ENCODE measurements at regions not wholly inside any gene's neighbourhood (a gene's known extent, or its start where the extent isn't known, plus 50 kb on each side); places are given as distances from the start of the nearest gene placed in this dataset.
"Not testable (repeated sequence)": the region's sequence is repeated elsewhere in the genome, so short reads cannot be mapped to it uniquely, and the experiment has no call there.

DNA sequence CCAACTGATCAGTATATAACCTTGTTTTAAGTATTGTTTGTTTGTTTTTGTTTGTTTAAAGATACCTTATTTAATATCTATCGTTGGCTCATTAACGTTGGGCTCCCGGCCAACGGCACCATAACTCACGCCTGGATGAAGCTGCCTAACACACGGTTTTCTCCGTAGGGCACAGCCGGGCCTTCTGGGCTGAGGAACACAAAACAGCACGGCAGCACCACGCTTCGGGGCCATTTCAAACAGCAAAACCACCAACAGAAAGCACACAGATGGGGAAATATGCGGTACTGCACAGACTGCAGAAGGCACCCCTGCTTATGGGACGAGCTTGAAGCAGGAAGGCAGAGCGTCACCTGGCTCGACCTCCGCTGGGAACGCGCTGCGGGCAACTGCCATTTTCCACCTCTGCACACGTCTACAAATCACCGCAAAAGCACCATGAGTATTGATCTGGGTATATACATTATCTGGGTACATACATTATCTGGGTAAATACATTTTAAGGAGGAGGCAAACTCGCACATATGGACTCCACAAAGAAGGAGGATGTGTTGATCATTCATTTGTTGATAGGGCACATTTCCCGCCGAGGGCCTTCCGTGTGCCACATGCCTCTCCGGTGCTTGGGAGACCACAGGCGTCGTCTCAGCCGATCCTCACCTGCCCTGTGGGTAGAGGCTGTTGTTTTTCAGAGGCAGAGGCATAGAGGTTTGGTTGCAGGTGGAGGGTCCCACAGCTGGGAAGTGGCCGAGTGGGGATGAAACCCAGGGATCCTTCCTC, 123.7 kb upstream of the ATP2B2 start:
- no peaks in the 10 kb centered on the region for H3K4me1 Mint-ChIP-seq (ENCODE audit: low read depth)
- H3K36me3 Mint-ChIP-seq: no peaks in the 10 kb centered on the region
- H3K4me3 Mint-ChIP-seq: no peak overlapping the region
- H3K27ac Mint-ChIP-seq: no peak overlapping the region
- peaks cover 4% of the 10 kb centered on the region for H3K27me3 Mint-ChIP-seq
- no peaks in the 10 kb centered on the region for H3K9me3 Mint-ChIP-seq (ENCODE audit: low read depth)

DNA sequence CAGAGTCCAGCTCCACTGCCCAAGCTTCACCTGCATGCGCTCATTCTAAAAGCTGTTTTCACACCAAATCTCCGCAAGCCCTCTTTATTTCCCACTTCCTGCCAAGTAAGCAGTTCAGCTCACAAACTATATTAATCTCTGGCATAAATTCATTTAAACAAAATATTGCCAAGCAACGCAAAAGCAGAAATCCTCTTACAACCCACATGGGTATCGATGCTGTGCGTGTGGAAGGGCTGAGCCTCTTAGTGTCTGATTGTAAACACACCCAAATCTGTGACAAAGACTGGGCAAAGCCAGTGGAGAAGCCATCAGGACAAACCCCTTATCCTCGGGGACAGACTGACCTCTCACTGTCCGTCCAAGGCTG, 124.3 kb upstream of the ATP2B2 start:
- H3K4me1 Mint-ChIP-seq (ENCODE audit: low read depth): no peaks in the 10 kb centered on the region
- H3K27ac Mint-ChIP-seq: no peak overlapping the region
- H3K4me3 Mint-ChIP-seq: no peak overlapping the region
- no peaks in the 10 kb centered on the region for H3K36me3 Mint-ChIP-seq
- H3K9me3 Mint-ChIP-seq (ENCODE audit: low read depth): no peaks in the 10 kb centered on the region
- H3K27me3 Mint-ChIP-seq: peaks cover 4% of the 10 kb centered on the region

DNA sequence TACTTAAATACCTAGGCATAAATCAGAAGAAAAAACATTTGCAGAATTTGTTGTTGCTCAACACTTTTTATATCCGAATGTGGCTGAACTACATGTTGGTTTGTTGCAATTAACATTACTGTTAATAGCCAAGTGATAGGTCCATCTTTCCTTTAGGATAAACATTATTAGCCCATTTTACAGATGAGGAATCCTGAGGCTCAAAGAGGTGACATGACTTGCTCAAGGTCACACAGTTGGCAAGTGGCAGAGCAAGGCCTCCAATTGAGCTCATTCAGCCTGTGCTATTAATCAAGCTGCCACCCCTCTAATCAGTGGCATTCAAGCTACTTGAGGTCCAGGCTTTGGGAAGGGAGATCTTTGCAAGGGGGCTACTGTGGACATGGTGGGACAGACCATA, 125.8 kb upstream of the ATP2B2 start:
- H3K9me3 Mint-ChIP-seq (ENCODE audit: low read depth): no peaks in the 10 kb centered on the region
- H3K27ac Mint-ChIP-seq: no peak overlapping the region
- no peaks in the 10 kb centered on the region for H3K36me3 Mint-ChIP-seq
- H3K4me1 Mint-ChIP-seq (ENCODE audit: low read depth): no peaks in the 10 kb centered on the region
- no peak overlapping the region for H3K4me3 Mint-ChIP-seq
- H3K27me3 Mint-ChIP-seq: peaks cover 4% of the 10 kb centered on the region

DNA sequence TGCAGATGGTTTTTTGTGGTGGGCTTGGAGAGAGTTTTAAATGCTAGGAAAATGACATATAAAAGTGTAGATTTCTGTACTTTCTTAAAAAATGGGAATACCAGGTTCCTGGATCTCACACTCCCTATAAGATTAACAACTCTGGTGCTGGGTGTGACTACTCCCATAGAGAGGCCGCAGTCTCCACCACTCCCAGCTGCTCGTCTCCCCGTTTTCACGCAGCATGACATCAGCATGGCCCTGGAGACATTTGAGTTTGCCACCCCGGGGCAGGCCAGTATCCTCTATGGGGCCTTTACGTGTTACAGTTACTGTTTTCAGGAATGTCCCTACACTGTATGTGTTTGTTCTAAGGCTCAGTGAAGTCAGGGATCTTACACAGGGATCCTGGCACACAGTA, 126.7 kb upstream of the ATP2B2 start:
- Mint-ChIP-seq H3K4me1 (ENCODE audit: low read depth) (no peaks in the 10 kb centered on the region), H3K27ac (no peak overlapping the region), H3K4me3 (no peak overlapping the region), H3K36me3 (no peaks in the 10 kb centered on the region), H3K27me3 (peaks cover 4% of the 10 kb centered on the region), H3K9me3 (ENCODE audit: low read depth) (peaks cover 2% of the 10 kb centered on the region)

DNA sequence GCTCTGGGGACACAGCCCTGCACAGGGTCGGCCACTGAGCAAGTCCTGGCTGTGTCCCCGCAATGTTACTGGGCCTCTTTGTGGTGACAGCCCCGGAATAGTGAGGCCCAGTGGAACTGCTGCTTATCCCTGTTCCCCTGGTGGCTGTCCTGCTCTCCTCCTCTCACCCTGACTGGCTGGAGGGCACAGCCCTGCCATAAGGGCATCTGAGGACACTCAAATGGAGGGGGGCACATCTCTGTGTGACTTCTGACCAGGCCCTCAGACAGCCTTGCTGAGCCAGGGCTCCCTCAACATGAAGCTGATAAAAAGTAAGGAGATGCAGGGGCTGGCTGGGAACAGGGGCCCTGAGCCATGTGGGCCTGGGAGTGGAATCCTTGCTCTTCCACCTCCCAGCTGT, 127.4 kb upstream of the ATP2B2 start:
- peaks cover 4% of the 10 kb centered on the region for H3K27me3 Mint-ChIP-seq
- no peak overlapping the region for H3K4me3 Mint-ChIP-seq
- H3K36me3 Mint-ChIP-seq: no peaks in the 10 kb centered on the region
- no peak overlapping the region for H3K27ac Mint-ChIP-seq
- no peaks in the 10 kb centered on the region for H3K4me1 Mint-ChIP-seq (ENCODE audit: low read depth)
- peaks cover 9% of the 10 kb centered on the region for H3K9me3 Mint-ChIP-seq (ENCODE audit: low read depth)

GRCh38 chr3:10635446-10636076, 130.2 kb upstream of the ATP2B2 start:
- Mint-ChIP-seq H3K9me3 (ENCODE audit: low read depth) (peaks cover 19% of the 10 kb centered on the region), H3K27ac (no peak overlapping the region), H3K4me1 (ENCODE audit: low read depth) (no peaks in the 10 kb centered on the region), H3K4me3 (no peak overlapping the region), H3K27me3 (peaks cover 4% of the 10 kb centered on the region), H3K36me3 (no peaks in the 10 kb centered on the region)

- Mint-ChIP-seq H3K27ac (no peak overlapping the region), H3K4me3 (no peak overlapping the region), H3K27me3 (peaks cover 9% of the 10 kb centered on the region), H3K36me3 (no peaks in the 10 kb centered on the region), H3K4me1 (ENCODE audit: low read depth) (no peaks in the 10 kb centered on the region), H3K9me3 (ENCODE audit: low read depth) (peaks cover 19% of the 10 kb centered on the region)
These were observed 132.0 kb upstream of the ATP2B2 start for GRCh38 chr3:10637342-10637741.

DNA sequence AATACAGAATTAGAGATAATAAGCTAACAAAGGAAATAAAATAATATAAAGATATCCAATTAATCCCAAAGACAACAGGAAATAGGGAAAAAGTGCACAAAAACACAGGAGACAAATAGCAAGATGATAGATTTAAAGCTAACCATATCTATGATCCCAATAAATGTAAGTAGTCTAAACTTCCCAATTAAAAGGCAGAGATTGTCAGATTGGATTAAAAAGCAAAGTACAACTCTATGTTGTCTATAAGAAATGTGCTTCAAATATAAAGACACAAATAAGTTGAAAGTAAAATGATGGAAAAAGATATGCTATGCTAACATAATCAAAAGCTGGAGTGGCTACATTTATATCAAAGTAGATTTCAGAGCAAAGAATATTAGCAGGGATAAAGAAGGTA, 133.1 kb upstream of the ATP2B2 start:
- H3K36me3 Mint-ChIP-seq: no peaks in the 10 kb centered on the region
- H3K27me3 Mint-ChIP-seq: peaks cover 10% of the 10 kb centered on the region
- H3K4me3 Mint-ChIP-seq: no peak overlapping the region
- H3K4me1 Mint-ChIP-seq (ENCODE audit: low read depth): no peaks in the 10 kb centered on the region
- peaks cover 19% of the 10 kb centered on the region for H3K9me3 Mint-ChIP-seq (ENCODE audit: low read depth)
- no peak overlapping the region for H3K27ac Mint-ChIP-seq

DNA sequence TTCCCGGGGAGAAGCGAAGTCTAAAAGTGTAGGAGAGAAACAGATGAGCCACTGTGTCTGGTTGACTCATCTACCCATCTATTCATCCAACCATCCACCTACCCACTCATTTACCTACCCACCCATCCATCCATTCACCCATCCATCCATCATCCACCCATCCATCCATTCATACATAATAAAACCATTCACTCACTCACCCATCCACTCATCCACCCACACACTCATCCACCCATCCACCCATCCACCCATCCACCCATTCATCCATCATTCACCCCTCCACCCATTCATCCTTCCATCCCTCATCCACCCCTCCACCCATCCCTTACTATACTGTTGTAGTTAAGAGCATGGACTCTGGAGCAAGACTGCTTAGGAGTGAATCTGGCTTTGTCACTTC, 136.4 kb upstream of the ATP2B2 start:
- H3K9me3 Mint-ChIP-seq (ENCODE audit: low read depth): peaks cover 19% of the 10 kb centered on the region
- H3K4me1 Mint-ChIP-seq (ENCODE audit: low read depth): no peaks in the 10 kb centered on the region
- H3K4me3 Mint-ChIP-seq: no peak overlapping the region
- H3K27me3 Mint-ChIP-seq: peaks cover 10% of the 10 kb centered on the region
- no peaks in the 10 kb centered on the region for H3K36me3 Mint-ChIP-seq
- no peak overlapping the region for H3K27ac Mint-ChIP-seq

DNA sequence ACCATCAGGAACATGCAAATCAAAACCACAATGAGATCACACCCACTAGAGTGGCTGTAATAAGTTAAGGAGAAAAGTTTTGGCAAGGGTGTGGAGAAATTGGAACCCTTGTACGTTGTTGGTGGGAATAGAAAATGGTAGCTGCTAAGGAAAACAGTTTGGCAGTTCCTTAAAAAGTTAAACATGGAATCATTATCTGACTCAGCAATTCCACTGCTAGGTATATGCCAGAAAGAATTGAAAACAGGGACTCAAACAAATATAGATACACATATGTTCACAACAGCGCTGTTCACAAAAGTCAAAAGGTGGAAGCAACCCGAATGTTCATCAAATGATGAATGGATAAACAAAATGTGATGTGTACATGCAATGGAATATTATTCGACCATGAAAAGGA, 138.8 kb upstream of the ATP2B2 start:
- Mint-ChIP-seq H3K9me3 (ENCODE audit: low read depth) (peaks cover under 1% of the 10 kb centered on the region), H3K27me3 (peaks cover 10% of the 10 kb centered on the region), H3K4me3 (no peak overlapping the region), H3K4me1 (ENCODE audit: low read depth) (no peaks in the 10 kb centered on the region), H3K27ac (no peak overlapping the region), H3K36me3 (no peaks in the 10 kb centered on the region)

GRCh38 chr3:10645800-10646199, 140.4 kb upstream of the ATP2B2 start:
- H3K4me1 Mint-ChIP-seq (ENCODE audit: low read depth): no peaks in the 10 kb centered on the region
- H3K27me3 Mint-ChIP-seq: peaks cover 8% of the 10 kb centered on the region
- no peak overlapping the region for H3K27ac Mint-ChIP-seq
- no peaks in the 10 kb centered on the region for H3K36me3 Mint-ChIP-seq
- no peak overlapping the region for H3K4me3 Mint-ChIP-seq
- no peaks in the 10 kb centered on the region for H3K9me3 Mint-ChIP-seq (ENCODE audit: low read depth)

DNA sequence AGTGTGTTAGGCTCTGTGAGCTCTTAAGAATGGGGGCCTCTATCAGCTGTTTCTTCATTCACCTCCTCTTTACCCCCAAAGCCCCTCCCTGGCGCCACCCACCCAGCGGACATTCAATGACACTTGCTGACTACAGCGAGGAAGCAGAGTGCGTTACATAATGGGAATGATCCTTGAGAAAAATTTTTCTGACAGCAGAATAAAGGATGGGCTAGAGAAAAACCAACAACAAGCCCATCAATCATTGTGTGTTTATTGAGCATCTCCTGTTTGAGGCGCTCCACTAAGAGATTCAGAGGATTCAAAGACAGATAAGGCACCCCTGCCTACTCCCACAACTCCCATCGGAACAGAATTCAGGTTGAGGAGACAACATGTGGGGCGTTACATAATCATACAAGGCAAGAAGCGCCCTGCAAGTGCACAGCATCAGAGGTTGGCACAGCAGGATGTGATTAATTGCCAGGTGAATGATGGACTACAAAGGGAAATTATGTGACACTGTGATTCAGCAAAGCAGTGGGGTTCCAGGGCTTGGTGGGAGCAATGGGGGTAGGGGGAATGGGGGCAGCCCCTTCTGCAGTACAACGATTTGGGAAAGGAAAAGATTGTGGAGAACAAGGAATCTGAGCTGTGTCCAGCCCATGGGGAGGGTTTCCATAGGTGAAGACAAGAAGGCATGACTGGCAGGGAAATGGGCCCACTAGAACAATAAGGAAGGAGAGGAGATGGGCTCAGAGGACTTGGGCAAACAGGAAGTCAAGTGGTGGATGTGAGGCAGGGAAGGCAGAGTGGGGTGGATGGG, 141.3 kb upstream of the ATP2B2 start:
- peaks cover 4% of the 10 kb centered on the region for H3K27me3 Mint-ChIP-seq
- no peaks in the 10 kb centered on the region for H3K4me1 Mint-ChIP-seq (ENCODE audit: low read depth)
- H3K4me3 Mint-ChIP-seq: no peak overlapping the region
- H3K27ac Mint-ChIP-seq: no peak overlapping the region
- H3K36me3 Mint-ChIP-seq: no peaks in the 10 kb centered on the region
- no peaks in the 10 kb centered on the region for H3K9me3 Mint-ChIP-seq (ENCODE audit: low read depth)

DNA sequence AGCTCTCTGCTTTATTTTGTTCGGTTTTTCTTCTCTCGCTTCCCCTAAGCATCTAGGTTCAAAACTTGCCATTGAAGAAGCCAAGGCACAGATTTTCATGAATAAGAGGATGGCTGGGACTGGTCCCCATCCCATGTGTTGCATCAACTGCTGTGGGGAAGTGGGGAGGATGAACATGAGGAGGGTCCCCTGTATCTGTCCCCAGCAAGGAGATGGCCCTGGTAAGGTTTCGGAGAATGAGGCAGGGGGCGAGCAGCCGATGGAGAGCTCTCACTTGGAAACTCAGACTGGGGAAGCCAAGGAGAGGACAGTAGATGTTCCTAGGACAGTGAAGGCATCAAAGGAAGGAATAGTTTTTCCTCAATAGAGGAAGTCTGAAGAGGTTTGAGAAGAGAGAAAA, 142.0 kb upstream of the ATP2B2 start:
- Mint-ChIP-seq H3K36me3 (no peaks in the 10 kb centered on the region), H3K4me1 (ENCODE audit: low read depth) (no peaks in the 10 kb centered on the region), H3K27ac (no peak overlapping the region), H3K27me3 (peaks cover 4% of the 10 kb centered on the region), H3K9me3 (ENCODE audit: low read depth) (no peaks in the 10 kb centered on the region), H3K4me3 (no peak overlapping the region)

- Mint-ChIP-seq H3K36me3 (no peaks in the 10 kb centered on the region), H3K27ac (no peak overlapping the region), H3K4me1 (ENCODE audit: low read depth) (no peaks in the 10 kb centered on the region), H3K27me3 (peaks cover under 1% of the 10 kb centered on the region), H3K9me3 (ENCODE audit: low read depth) (no peaks in the 10 kb centered on the region), H3K4me3 (no peak overlapping the region)
These were observed 142.8 kb upstream of the ATP2B2 start for GRCh38 chr3:10648181-10648580.

GRCh38 chr3:10649463-10649862, 144.1 kb upstream of the ATP2B2 start:
- not testable (repeated sequence) for H3K27ac Mint-ChIP-seq; H3K9me3 Mint-ChIP-seq (ENCODE audit: low read depth); H3K27me3 Mint-ChIP-seq; H3K4me3 Mint-ChIP-seq; H3K4me1 Mint-ChIP-seq (ENCODE audit: low read depth); H3K36me3 Mint-ChIP-seq

Data from activated naive CD8-positive, alpha-beta T cell (primary cell).